ENCODE measurements at regions not wholly inside any gene's neighbourhood (a gene's known extent, or its start where the extent isn't known, plus 50 kb on each side); places are given as distances from the start of the nearest gene placed in this dataset.

- Histone ChIP-seq H3K27me3 (no peaks in the 10 kb centered on the region), H3K27ac (no peak overlapping the region), H3K9me3 (replicated peaks in 1 of 3) (no peaks in the 10 kb centered on the region), H3K4me3 (no peak overlapping the region), H3K36me3 (replicated peaks in 1 of 2) (no peaks in the 10 kb centered on the region), H3K4me1 (replicated peaks in 1 of 2) (no peaks in the 10 kb centered on the region)
- no peak for DNase-seq
- 77 to 83% (median 79%) methylated on average over 6 of the region's 6 CpGs for WGBS, 4 donors
- TF ChIP-seq POLR2A (IDR thresholded peaks at IDR 0.05) (no peak), CTCF (IDR thresholded peaks at IDR 0.05) (no peak)
- intact Hi-C loops (cut with DNase I): no loop called here
Observed at GRCh38 chr9:12934545-12935272, 159.9 kb downstream of the LURAP1L start.

DNA sequence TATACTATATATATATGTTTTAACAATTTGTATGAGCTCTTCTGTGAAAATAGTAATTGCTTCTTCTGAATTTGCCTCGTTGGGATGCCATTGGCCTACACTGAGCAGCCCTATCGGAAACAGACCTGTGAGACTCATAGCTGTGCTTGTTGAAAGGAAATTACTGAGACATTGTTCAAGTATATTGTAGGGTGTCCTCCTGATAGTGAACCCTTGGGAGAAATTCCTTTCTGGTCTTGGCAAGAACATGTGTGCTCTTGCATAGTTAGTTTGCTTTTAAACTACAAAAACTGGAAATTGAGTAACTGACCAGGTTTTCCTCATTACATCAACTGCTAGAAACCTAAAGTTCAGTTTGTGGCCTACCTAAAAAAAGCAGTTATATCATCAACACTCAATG is 160.9 kb downstream of the LURAP1L start:
- H3K9me3 ChIP-seq (replicated peaks in 1 of 3): no peaks in the 10 kb centered on the region
- intact Hi-C loops (cut with DNase I): no loop called here
- DNase-seq: no peak
- H3K27ac ChIP-seq: no peak overlapping the region
- WGBS, 4 donors: 75 to 85% (median 79%) methylated on average over 2 of the region's 2 CpGs
- no peak overlapping the region for H3K4me3 ChIP-seq
- no peaks in the 10 kb centered on the region for H3K36me3 ChIP-seq (replicated peaks in 1 of 2)
- TF ChIP-seq POLR2A (IDR thresholded peaks at IDR 0.05) (no peak), CTCF (IDR thresholded peaks at IDR 0.05) (no peak)
- H3K4me1 ChIP-seq (replicated peaks in 1 of 2): no peaks in the 10 kb centered on the region
- H3K27me3 ChIP-seq: no peaks in the 10 kb centered on the region

- Histone ChIP-seq H3K4me3 (no peak overlapping the region), H3K27ac (no peak overlapping the region), H3K27me3 (no peaks in the 10 kb centered on the region), H3K36me3 (replicated peaks in 1 of 2) (no peaks in the 10 kb centered on the region), H3K9me3 (replicated peaks in 1 of 3) (no peaks in the 10 kb centered on the region), H3K4me1 (replicated peaks in 1 of 2) (no peaks in the 10 kb centered on the region)
- WGBS, 4 donors: 86 to 95% (median 90%) methylated on average over 4 of the region's 4 CpGs
- DNase-seq: no peak
- intact Hi-C loops (cut with DNase I): no loop called here
- TF ChIP-seq POLR2A (IDR thresholded peaks at IDR 0.05): no peak
- no peak for TF ChIP-seq CTCF (IDR thresholded peaks at IDR 0.05)
Observed at GRCh38 chr9:12954441-12954840, 179.6 kb downstream of the LURAP1L start.

- Histone ChIP-seq H3K9me3 (replicated peaks in 1 of 3) (no peaks in the 10 kb centered on the region), H3K36me3 (replicated peaks in 1 of 2) (no peaks in the 10 kb centered on the region), H3K27me3 (no peaks in the 10 kb centered on the region), H3K4me3 (no peak overlapping the region), H3K4me1 (replicated peaks in 1 of 2) (no peaks in the 10 kb centered on the region), H3K27ac (no peak overlapping the region)
- 67 to 90% (median 77%) methylated on average over 9 to 11 of the region's 11 CpGs for WGBS, 4 donors
- DNase-seq: no peak
- intact Hi-C loops (cut with DNase I): no loop called here
- no peak for TF ChIP-seq CTCF (IDR thresholded peaks at IDR 0.05)
- no peak for TF ChIP-seq POLR2A (IDR thresholded peaks at IDR 0.05)
Observed at GRCh38 chr9:12955510-12956163, 180.8 kb downstream of the LURAP1L start.

Data from adrenal gland (tissue), 9 donors.